Right renal pelvis (tissue), 4 donors: ENCODE measurements at regions not wholly inside any gene's neighbourhood (a gene's known extent, or its start where the extent isn't known, plus 50 kb on each side); places are given as distances from the start of the nearest gene placed in this dataset.

Experiments used
- DNase-seq, 4 donors: peaks; one replicate each; pipeline ENCODE4 v3.0.0-alpha.2; 2013; ENCODE audit warnings: low read depth in 4 of 4, low spot score in 3 of 4, missing footprints in 1 of 4

DNA sequence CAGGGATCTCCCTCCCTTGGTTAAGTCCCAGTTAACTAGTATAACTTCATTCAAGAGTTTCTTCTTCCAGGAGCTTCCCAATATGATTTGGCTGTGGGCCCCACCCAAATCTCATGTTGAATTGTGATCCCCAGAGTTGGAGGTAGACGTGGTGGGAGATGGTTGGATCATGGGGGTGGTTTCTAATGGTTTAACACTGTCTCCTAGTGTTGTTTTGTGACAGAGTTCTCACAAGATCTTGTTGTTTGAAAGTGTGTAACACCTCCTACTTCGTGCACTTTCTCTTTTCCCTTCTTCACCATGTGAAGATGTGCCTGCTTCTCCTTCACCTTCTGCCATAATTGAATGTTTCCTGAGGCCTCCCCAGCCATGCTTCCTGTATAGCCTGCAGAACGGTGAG lies 251.8 kb upstream of the FGGY start:
- DNase-seq = no peak

DNA sequence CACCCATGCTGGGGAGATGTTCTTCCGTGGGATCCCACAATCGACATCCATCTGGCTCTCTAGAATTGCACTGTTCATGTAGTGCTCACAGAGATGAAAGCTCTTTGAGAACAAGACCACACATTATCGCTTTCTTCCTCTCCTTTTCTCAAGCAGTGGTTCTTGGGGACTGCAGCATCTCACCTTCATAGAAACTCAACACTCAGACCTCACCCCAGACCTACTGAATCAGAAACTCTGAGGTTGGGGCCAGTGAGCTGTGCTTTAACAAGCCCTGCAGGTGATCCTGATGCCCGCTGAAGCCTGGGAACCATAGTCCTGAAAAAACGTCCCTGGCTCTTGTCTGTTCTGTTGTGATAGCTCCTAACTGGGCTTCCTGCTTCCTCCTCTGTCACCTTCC lies 251.3 kb upstream of the FGGY start:
- DNase-seq = no peak

DNA sequence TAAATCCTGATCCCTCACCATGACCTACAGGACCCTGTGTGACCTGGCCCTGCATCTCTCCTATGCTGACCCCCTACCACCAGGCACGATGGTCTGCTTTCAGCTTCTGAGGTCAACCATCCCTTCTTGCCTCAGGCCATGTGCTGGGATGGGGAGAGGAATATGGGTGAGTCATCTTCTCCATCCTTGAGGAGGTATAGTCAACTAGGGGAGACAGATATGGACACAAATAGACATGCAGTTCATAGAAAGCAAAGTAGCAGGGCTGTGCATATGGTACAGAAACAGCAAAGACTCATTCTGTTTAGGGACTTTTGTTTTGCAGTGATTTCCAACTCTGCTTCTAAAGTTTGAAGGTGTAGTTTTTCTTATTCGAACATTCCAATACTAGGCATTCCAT lies 250.8 kb upstream of the FGGY start:
- DNase-seq = no peak

DNA sequence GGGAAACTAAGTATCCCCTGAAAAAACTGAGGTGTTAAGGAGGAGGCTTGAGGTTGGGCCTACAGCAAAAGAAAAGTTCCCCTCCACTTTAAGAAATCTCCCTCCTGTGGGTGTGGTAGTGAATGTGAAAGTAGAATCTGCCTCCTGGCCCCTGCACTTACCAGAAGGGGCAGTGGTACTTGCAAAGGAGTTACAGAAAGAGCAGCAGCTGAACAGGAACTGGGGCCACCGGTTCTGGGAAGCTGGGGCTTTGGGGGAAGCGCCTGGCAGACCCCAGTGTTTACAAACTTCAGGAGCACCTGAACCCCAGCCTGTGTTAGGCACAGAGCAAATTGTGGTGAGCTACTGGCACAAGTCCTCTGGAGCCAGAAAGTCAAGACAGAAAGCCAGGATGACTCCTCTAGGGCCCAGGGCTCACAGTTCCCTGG lies 250.2 kb upstream of the FGGY start:
- no peak for DNase-seq

DNA sequence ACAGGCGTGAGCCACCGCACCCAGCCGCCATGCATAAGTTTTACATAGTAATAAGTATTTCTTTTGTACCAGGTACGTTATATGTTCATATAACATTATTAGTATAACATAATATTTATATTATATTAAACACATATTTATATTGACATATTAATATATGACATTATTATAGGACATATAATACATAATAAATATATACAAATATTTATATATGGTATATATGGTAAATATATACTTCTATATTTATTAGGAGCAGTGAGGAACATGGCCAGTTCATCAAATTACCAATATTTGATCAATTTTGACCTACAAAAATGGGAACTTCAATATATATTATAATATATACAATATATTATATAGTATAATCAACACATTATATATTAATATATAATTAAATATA lies 245.9 kb upstream of the FGGY start:
- DNase-seq = no peak

DNA sequence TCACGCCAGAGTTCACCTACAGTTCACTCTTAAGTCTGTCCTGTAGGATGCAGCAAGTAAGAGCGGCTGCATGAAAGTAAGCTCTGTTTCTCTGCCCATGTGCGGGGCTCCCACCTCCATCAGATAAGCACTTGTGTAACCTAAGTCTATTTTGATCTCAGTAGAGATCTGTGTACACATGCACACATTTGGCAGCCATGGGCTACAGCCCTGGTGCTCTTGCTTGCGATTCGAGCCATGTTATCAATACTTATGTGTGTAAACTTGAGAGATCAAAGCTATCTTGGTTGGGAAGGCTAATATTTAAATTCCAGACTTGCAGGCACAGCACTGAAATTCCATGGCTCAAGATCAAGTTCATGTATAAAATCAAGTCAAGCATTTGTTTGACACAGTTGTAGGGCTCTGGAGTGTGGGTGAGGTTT lies 244.7 kb upstream of the FGGY start:
- DNase-seq = no peak

DNA sequence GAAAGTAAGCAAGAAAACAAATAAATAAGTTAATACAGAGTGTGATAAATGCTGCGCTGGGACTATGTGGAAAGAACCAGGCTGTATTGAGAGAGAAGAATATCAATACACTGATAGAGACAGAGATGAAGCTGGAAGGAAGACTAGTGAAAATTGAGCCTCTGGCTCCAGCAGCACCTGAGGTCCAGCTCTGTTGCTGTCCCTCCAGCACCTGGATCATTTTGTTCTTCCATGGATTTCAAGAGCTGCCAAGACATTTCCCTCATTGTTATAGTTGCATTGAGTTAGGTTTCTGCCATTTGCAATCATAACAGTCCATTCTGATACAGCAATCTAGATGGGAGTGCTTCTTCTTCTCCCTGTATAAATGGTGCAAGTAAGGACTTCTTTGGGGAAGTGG lies 242.7 kb upstream of the FGGY start:
- no peak for DNase-seq

DNA sequence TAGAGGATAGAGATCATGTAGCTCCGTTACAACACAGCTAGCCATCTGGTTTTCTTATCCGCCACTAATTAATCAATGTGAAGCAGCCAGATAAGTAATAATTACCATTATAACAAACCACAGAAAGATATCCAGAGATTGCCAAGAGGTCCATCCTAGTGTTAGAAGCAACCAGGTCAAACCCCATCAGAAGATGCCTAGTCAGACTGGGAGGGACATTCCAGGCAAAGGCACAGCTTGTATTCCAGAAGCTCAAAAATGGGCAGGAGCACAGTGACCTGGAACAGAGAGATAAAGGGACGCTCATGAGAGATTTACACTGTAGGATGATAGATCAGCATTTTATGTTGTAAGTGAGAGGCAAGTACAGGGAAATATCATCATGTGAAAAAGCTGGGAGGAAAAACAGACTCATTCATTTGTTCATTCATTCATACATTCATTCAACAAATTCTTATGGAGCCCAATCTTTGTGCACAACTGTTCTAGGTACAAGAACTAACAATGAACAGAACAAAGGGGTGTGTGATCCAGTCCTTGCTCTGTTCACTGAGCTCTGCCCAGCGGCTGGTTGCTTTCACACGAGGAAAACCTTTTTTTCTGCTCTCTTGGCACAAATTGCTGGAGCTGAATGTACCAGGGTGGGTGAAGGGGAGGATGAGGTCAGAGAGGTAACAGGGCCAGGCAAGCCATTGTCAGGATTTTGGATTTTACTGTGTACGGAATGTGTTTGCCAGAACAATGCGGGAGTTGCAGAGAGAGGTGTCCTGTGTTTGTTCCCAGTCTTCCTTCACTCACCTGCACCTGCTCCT lies 240.8 kb upstream of the FGGY start:
- no peak for DNase-seq

DNA sequence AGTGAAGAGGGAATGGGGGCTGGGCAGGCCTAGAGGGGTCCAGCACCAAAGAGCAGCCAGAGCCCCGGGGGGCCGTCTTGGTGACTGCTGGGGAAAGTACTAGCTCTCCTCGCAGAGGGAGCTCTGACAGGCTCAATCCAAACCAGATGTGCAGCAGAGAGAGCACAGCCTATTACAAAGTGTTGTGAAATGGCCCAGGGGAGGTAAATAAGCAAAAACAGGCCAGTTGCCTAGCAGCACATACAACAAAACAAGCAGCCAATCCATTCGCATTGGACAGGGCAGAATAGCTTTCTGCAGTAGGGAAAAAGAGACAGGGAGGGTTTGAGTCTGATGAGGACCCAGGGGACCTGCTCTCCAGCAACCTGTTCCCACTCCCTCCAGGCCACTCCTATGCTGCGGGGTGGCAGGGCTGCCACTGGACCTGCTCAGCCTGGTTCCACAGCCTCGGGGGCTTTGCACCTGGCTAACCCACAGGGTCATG lies 239.6 kb upstream of the FGGY start:
- DNase-seq = peak in 3 of 4 donors; percentile 67 to 75 (median 74)

DNA sequence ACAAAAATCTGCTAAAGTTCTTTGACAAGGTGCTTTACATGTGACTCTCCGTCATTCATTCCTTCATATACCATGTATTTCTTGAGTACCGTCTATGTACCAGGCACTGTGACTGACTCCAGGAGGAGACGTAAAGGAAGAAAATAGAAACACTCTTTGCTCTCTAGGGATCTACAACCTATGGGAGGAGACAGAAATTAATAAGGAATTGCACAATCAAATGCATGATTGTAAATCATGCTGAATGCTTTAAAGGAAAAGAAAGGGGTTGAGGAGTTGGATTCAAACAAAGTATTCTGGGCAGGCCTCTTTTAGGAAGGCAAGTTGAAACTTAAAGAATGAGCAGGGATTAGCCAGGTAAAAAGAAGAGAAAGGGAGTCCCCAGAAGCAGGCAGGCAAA lies 239.1 kb upstream of the FGGY start:
- no peak for DNase-seq

DNA sequence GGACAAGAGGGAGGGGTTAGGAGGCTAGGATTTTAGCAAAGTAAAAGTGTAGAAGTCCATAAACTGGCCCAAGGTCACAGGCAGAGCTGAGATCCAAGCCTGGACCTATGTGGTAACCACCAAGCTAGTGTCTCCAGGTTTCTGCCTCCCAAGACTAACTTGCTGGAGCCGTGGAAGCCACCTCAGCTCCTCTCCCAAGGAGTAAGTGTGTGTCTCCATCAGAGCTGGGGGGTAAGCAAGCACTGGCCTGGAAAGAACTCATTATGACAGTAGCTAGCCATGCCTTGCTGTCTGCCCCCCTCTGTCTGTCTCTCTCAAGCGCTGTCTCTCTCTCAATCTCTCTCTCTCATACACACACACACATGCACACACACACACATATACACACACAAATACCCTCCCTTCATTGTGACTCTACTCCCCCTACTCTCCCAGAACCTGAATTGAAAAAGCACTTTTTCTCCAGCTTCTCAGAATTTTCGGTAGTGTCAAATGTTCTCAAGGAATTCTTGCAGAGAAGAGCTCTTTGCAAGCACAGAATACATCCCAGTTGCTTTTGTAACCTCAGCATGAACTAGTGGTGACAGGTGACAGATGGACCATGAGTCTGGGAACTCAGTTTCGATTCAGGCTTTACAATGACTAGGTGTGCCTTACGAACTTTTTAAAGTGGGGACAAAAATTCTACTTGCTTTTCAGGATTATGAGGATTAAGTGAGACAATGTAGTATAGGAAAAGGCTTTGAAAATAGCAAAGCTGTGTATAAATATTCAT lies 238.0 kb upstream of the FGGY start:
- DNase-seq = no peak

DNA sequence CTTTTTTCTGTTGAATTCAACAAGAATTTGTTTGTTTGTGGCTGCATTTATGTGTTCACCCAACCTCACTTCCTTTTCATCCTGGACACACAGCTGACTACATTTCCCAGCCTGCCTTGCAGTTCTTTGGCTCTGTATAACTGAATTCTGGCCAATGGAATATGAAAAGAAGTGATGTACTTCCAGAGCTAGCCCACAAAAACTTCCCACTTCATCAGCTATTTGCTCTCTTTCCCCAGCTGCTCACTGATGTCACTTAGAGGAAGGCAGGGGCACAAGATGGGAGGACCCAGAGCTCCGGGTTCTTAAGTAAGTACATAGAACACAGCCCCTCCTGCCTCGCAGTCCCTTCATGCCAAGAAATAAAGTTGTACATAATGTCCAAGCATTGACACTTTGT lies 235.0 kb upstream of the FGGY start:
- DNase-seq = peak in 3 of 4 donors; percentile 43 to 58 (median 44)

DNA sequence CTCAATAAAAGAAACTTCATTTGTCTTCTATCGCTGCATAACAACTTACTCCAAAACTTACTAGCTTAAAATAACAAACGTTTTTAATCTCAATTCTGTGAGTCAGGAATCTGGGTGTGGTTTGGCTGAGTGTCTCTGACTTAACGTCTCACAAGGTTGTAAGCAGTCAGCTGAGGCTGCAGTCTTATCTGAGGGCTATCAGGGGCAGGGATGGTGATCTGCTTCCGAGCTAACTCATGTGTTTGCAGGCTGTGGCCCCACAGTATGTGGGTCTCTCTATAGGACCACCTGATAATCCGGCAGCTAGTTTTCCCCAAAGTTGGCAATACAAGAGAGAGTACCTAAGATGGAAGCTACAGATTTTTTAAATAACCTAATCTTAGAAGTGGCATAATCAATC lies 234.2 kb upstream of the FGGY start:
- no peak for DNase-seq

DNA sequence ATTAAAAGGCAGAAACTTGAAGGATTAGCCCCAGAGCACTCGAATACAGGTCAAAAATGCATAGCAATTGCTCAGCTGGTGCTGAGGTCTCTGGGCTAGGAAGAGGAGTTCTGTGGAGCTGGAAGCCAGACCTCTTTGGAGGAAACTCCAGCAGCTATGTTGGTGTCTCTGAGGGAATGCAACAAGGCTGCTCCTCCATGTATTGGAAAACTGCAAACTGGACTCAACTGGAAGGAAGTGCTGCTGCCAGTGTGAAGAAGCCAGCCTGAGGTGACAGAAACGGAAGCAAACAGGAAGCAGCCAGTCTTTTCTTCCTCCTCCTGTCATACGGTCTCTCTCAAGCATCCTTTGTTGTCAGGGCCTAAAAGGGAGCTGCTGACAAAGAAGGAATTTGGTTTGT lies 233.4 kb upstream of the FGGY start:
- DNase-seq = no peak

DNA sequence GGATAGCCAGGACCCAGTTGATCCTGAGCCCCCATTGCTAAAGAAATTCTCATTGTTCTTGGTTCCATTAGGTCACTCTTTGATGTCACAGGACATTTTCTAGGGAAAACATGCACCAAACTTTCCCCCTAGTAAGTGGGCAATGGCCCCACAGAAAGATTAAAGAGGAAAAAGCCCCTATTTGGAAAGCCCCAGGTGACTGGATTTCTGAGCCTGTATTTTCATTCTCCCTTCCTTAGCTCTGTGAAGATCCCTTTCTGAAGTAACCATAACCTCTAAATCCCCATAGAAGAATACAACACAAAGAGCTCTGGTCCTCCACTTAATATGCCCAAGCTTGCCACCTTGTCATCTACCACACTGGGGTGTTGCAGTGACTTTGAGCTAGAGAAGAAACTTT lies 232.3 kb upstream of the FGGY start:
- DNase-seq = no peak

DNA sequence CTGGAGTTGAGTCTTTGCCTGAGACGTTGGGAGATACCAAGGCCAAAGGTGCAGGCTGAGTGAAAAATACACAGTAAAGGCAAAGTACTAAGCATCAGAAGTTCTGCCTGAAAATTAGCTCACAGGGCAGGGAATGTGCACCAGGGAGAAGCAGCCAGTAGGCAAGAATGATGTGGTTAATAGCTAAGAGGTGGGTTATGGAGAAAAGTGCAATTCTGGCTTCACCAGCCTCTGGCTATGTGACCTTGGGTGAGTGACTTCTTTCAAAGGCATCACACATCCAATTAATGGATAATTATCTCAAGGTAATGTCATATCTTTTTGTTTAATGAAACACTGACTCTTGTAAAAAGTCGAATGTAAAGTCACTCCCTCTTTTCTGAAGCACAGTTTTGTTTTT lies 230.7 kb upstream of the FGGY start:
- DNase-seq = no peak

DNA sequence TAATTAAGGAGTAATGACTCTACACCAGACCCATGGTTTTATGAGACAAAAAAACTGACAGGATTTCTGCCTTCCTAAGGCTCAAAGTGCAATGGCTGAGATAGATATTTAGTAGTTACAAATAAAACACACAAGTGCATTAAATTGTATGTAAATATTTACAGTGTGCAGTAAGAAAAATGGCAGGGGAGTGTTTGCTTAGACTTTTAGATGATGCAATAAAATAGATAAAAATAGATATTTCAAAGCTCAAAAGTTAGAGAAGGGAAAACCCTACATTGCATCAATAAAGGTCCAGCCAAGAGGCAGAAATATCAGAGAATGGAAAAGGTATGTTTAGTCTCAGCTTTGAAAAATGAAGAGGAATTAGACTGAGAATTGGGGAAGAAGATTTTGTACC lies 226.3 kb upstream of the FGGY start:
- no peak for DNase-seq

DNA sequence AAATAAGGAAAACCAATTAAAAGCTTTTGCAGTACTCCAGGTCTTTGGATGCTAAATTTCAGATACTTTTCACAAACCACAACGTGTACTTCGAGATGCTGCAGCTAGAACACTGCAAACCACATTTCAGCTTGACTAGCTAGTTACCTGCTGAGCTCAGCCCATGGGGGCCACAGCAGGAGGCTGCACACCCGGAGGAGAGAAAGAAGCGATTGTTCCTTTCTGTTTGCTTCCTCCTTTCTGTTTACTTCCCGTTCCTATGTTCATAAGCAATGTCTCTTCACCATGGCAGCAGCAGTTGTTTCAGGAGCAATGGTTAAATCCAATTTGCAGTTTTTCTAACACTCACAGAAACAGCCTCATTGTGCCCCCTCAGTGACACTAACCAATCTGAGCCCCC lies 225.6 kb upstream of the FGGY start:
- no peak for DNase-seq

DNA sequence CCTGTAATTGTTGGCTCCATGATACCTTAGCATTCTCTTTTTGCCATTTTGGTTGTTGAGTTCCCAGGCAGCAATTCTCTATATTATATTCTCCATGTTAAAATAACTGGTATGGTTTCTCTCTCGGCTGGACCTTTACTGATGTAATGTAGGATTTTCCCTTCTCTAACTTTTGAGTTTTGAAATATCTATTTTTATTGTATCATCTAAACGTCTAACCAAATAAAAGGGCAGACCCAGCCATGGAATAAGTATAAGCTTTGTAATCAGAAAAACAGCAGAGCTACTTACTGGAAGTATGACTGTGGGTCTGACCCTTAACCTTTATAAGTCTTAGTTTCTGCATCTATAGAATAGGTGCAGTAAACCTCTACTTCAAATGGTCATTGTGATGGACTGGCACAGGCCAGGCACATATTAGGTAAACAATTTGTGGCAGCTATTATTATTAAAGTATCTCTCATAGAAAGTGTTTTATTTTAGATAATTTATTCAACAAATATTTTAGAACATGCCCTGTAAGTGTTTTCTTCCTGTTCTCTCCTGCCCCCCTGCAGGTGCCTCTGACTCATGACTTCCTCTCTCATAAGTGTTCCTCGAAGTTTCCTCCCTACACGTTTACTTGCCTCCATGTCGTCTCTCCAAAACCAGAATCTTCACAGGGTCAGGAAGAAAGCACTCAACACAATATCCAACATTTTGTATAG lies 224.9 kb upstream of the FGGY start:
- DNase-seq = no peak

DNA sequence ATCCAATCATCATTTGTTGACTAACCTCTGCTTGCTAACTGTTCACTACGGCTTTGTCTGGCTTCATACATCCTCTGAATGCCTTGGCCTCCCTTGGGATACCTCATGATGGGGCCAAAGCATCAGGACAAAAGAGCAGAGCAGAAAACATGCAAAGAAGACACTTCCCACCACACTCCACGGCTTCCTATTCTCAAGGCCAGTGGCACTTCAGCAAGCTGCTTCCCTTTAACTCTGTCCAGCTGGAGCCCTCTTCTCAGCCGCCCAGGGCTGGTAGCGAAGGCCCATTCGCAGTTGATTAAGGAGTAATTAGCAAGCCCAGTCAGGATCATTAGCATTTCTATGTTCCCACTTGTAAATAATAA lies 224.3 kb upstream of the FGGY start:
- no peak for DNase-seq

DNA sequence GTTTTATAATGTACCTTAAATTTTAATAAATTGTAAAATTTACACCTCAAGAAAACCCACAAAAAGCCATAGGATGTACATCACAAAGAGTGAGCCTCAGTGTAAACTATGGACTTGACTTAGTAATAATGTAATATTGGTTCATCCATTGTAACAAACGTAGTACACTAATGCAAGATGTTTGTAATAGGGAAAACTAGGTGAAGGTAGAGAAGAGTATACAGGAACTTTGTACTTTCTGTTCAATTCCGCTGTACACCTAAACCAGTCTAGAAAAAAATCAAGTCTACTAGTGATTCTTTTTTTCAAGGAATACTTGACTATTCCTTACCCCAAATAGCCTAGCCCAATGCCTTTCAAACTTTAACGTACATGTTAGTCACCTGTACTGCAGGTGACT lies 222.3 kb upstream of the FGGY start:
- DNase-seq = no peak
